Cardiac fibroblast (primary cell): ENCODE measurements at regions not wholly inside any gene's neighbourhood (a gene's known extent, or its start where the extent isn't known, plus 50 kb on each side); places are given as distances from the start of the nearest gene placed in this dataset.
"Not testable (repeated sequence)": the region's sequence is repeated elsewhere in the genome, so short reads cannot be mapped to it uniquely, and the experiment has no call there.

Experiments used
- DNase-seq, 2 donors: peaks; one replicate each; pipeline versions ENCODE4 v3.0.0 to v3.0.0-alpha.2; 2010; ENCODE audit warnings: low read depth in 2 of 2
- H3K4me3 ChIP-seq, 2 donors: replicated peaks in 1 of 2; 1 replicate in 1 of 2; 2 replicates in 1 of 2; pipeline ENCODE4 v1.5.1; 2011; ENCODE audit warnings: low read depth in 2 of 2, low read length in 2 of 2, mild to moderate bottlenecking in 2 of 2, moderate library complexity in 1 of 2
- CTCF ChIP-seq: IDR thresholded peaks from one replicate; pipeline ENCODE4 v1.5.1; 2011; ENCODE audit warnings: low read depth, mild to moderate bottlenecking, low read length, inconsistent platforms

- no peak for DNase-seq
- H3K4me3 ChIP-seq: no peak overlapping the region
- no peak for TF ChIP-seq CTCF
Observed at GRCh38 chr21:25191141-25191540, 416.1 kb downstream of the MRPL39 start.

GRCh38 chr21:25189497-25189896 is 417.8 kb downstream of the MRPL39 start:
- DNase-seq: no peak
- H3K4me3 ChIP-seq: no peak overlapping the region
- no peak for TF ChIP-seq CTCF

- DNase-seq: no peak
- no peak for TF ChIP-seq CTCF
- no peak overlapping the region for H3K4me3 ChIP-seq
Observed at GRCh38 chr21:25188677-25189079, 418.6 kb downstream of the MRPL39 start.

GRCh38 chr21:25186273-25186672 is 421.0 kb downstream of the MRPL39 start:
- no peak for TF ChIP-seq CTCF
- H3K4me3 ChIP-seq: no peak overlapping the region
- no peak for DNase-seq

- no peak overlapping the region for H3K4me3 ChIP-seq
- no peak for DNase-seq
- TF ChIP-seq CTCF: no peak
Observed at GRCh38 chr21:25183577-25183976, 423.7 kb downstream of the MRPL39 start.

- DNase-seq, H3K4me3 ChIP-seq: not testable (repeated sequence)
Observed at GRCh38 chr21:25181690-25182089, 425.6 kb downstream of the MRPL39 start.

GRCh38 chr21:25179116-25179515 is 428.2 kb downstream of the MRPL39 start:
- H3K4me3 ChIP-seq: no peak overlapping the region
- TF ChIP-seq CTCF: no peak
- DNase-seq: peak; percentile 31 to 33
